Astrocyte of the cerebellum (primary cell): ENCODE measurements at regions not wholly inside any gene's neighbourhood (a gene's known extent, or its start where the extent isn't known, plus 50 kb on each side); places are given as distances from the start of the nearest gene placed in this dataset.
"Not testable (repeated sequence)": the region's sequence is repeated elsewhere in the genome, so short reads cannot be mapped to it uniquely, and the experiment has no call there.

Source experiments
- DNase-seq: peaks from one replicate; pipeline ENCODE4 v3.0.0-alpha.2; 2011; ENCODE audit warnings: low read depth
- H3K4me3 ChIP-seq: 2 replicates; pipeline ENCODE4 v1.5.1; 2011; ENCODE audit warnings: mild to moderate bottlenecking, low read depth, low read length, moderate library complexity
- in situ Hi-C: cut with HindIII; loops from 2 replicates; pipeline ENCODE4 v1.10.0; 2017; ENCODE audit warnings: low sequenced_read_pairs

- H3K4me3 ChIP-seq, DNase-seq, in situ Hi-C loops: not testable (repeated sequence)
These were observed 1966.9 kb downstream of the FOXD4L5 start for GRCh38 chr9:63318093-63318492.

- in situ Hi-C loops, DNase-seq, H3K4me3 ChIP-seq: not testable (repeated sequence)
These were observed 1969.6 kb downstream of the FOXD4L5 start for GRCh38 chr9:63315387-63315786.

GRCh38 chr9:63296848-63297247, 1988.2 kb downstream of the FOXD4L5 start:
- not testable (repeated sequence) for H3K4me3 ChIP-seq

GRCh38 chr9:63296366-63296765, 1988.6 kb downstream of the FOXD4L5 start:
- H3K4me3 ChIP-seq, in situ Hi-C loops, DNase-seq: not testable (repeated sequence)

More at GRCh38 chr9:63296848-63297247, 1988.2 kb downstream of the FOXD4L5 start:
- DNase-seq, in situ Hi-C loops: not testable (repeated sequence)

- H3K4me3 ChIP-seq, DNase-seq, in situ Hi-C loops: not testable (repeated sequence)
These were observed 1995.0 kb downstream of the FOXD4L5 start for GRCh38 chr9:63289971-63290370.
